HEK293T (cell line): ENCODE measurements at regions not wholly inside any gene's neighbourhood (a gene's known extent, or its start where the extent isn't known, plus 50 kb on each side); places are given as distances from the start of the nearest gene placed in this dataset.

ENCODE experiments used
- BHLHE40 ChIP-seq: fragments of 450-650 bp; IDR thresholded peaks from 2 replicates; pipeline ENCODE4 v1.6.1; 2016; ENCODE audit warnings: mild to moderate bottlenecking, moderate library complexity, borderline replicate concordance
- FOXA1 ChIP-seq: fragments of 450-650 bp; IDR thresholded peaks from 2 replicates; pipeline ENCODE4 v1.6.1; 2016; ENCODE audit warnings: mild to moderate bottlenecking
- FOXK2 ChIP-seq: fragments of 450-650 bp; IDR thresholded peaks from 2 replicates; pipeline ENCODE4 v1.6.1; 2016; ENCODE audit warnings: mild to moderate bottlenecking
- FOXM1 ChIP-seq: fragments of 450-650 bp; IDR thresholded peaks from 2 replicates; pipeline ENCODE4 v1.6.1; 2017; ENCODE audit warnings: mild to moderate bottlenecking, borderline replicate concordance
- HDGF ChIP-seq: fragments of 450-650 bp; IDR thresholded peaks from 2 replicates; pipeline ENCODE4 v1.6.1; 2017; ENCODE audit warnings: antibody characterized with exemption, borderline replicate concordance
- L3MBTL2 ChIP-seq: fragments of 450-650 bp; conservative IDR thresholded peaks from 2 replicates; pipeline ENCODE4 v1.6.1; 2016; ENCODE audit warnings: mild to moderate bottlenecking
- LEF1 ChIP-seq: fragments of 450-650 bp; IDR thresholded peaks from 2 replicates; pipeline ENCODE4 v1.6.1; 2017; ENCODE audit warnings: mild to moderate bottlenecking, borderline replicate concordance
- SUZ12 ChIP-seq: fragments of 450-650 bp; IDR thresholded peaks from 2 replicates; pipeline ENCODE4 v1.6.1; 2016; ENCODE audit warnings: mild to moderate bottlenecking
- ZNF384 ChIP-seq: fragments of 450-650 bp; IDR thresholded peaks from 2 replicates; pipeline ENCODE4 v1.6.1; 2016
- TF ChIP-seq, protein P1 (sequence below): fragments of 450-650 bp; IDR thresholded peaks from 2 replicates; pipeline ENCODE4 v1.6.1; 2016

DNA sequence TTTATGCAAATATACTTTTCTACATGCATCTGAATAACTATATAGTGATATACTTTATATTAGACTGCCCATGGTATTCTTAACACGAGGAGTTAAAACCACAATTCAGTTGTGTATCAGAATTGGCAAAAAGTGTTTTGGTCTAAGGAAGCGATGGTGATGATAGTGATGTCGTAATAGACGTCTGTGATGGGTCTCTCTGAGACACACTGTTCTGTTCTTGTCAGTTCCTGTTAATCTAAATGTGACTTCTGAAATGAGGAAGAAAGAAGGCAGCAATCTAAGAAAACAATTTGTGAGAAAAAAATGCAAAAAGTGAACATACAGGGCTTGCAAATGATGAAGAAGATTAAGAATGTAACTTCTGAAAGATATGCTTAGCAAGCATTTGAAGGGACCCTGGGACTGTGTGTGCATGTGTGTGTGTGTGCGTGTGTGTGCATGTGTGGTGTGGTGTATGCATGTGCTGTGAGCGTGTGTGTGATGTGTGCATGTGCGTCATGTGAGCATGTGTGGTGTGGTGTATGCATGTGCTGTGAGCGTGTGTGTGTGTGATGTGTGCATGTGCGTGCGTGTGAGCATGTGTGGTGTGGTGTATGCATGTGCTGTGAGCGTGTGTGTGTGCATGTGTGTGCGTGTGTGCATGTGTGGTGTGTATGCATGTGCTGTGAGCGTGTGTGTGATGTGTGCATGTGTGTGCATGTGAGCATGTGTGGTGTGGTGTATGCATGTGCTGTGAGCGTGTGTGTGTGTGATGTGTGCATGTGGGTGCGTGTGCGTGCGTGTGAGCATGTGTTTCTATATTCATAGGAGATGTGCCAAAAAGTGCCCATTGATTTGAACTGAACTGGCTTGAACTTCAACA is 131.8 kb downstream of the IRS2 start:
- no peak for TF ChIP-seq FOXM1
- no peak for TF ChIP-seq LEF1
- TF ChIP-seq BHLHE40, result no peak
- no peak for TF ChIP-seq FOXK2
- TF ChIP-seq, protein P1, sequence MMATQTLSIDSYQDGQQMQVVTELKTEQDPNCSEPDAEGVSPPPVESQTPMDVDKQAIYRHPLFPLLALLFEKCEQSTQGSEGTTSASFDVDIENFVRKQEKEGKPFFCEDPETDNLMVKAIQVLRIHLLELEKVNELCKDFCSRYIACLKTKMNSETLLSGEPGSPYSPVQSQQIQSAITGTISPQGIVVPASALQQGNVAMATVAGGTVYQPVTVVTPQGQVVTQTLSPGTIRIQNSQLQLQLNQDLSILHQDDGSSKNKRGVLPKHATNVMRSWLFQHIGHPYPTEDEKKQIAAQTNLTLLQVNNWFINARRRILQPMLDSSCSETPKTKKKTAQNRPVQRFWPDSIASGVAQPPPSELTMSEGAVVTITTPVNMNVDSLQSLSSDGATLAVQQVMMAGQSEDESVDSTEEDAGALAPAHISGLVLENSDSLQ, result no peak
- no peak for TF ChIP-seq ZNF384
- TF ChIP-seq FOXA1, result no peak
- no peak for TF ChIP-seq SUZ12
- TF ChIP-seq HDGF, result no peak
- no peak for TF ChIP-seq L3MBTL2
